ENCODE measurements at regions not wholly inside any gene's neighbourhood (a gene's known extent, or its start where the extent isn't known, plus 50 kb on each side); places are given as distances from the start of the nearest gene placed in this dataset.

DNA sequence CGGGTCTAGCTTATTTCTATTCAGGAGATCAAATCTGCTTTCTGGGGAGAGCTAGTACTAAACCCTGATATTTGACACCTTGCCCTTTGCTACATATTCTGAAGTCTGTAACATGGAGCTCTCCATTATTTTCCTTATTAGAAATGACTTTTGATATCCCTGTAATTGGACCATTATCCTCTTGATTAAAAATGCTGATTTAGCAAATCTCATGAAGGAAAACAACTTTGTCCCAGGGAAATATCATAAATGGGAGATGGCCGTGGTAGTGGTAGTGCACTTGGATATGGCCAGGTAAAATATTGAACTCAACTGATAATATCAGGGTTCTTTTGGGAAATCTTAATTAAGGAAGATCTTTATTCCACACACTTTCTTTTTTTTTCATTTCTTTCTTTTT is 326.5 kb downstream of the RPRM start:
- H3K4me3 ChIP-seq (replicated peaks in 1 of 3; ENCODE audit: insufficient read depth in 1 of 3, low read depth in 2 of 3, low read length in 3 of 3) = no peak overlapping the region
- in situ Hi-C loops (cut with HindIII; ENCODE audit: extremely low pct_ligation_motif_present, low pct_unique_long_range_greater_than_20kb) = loop anchor here (25.0 kb wide), 1 partner anchor 1235 kb away; no protein-coding TSS in a partner anchor
- no peak for FAIRE-seq

DNA sequence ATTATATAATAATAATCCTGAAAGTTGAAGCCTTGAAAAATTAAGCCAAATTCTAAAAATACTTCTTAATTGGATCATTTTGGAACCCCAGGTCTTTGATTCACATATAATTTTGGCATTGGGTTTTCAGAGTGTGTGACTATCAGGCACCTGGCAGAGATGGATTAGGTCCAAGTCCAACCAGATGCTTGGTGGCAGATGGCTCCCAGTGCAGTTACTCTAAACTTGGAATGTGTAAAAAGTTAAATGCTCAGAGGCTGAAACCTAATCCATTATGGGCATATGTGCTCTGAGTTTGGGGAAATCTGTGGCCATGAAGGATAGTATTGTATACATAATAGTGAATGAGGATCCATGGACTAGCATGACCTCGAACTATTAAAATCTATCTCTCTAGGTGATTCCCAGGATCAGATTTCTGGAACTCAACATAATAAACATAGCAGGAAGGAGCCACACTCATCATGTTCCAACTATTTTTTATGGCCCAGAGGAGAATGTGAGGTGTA is 333.0 kb downstream of the RPRM start:
- no peaks in the 10 kb centered on the region for H4K20me1 ChIP-seq (ENCODE audit: insufficient read depth, low read length)
- H3K27ac ChIP-seq (ENCODE audit: extremely low read length, insufficient read depth, low read length) = no peak overlapping the region
- intact Hi-C loops (cut with micrococcal nuclease; ENCODE audit: unreplicated experiment) (no loop called here), in situ Hi-C loops (cut with HindIII; ENCODE audit: extremely low pct_ligation_motif_present, low pct_unique_long_range_greater_than_20kb) (no loop called here)
- POLR2A ChIA-PET = no interaction called here
- TF ChIP-seq HIVEP1 (CRISPR knock-in tag; IDR thresholded peaks at IDR 0.05) (no peak), SRSF1 (optimal IDR thresholded peaks at IDR 0.05; ENCODE audit: low read depth, low read length) (no peak), ZNF232 (CRISPR knock-in tag; IDR thresholded peaks at IDR 0.05; ENCODE audit: borderline replicate concordance) (no peak), ZNF468 (CRISPR knock-in tag; IDR thresholded peaks at IDR 0.05) (no peak)
- H3K79me2 ChIP-seq (ENCODE audit: insufficient read depth, low read length) = no peaks in the 10 kb centered on the region
- BruUV-seq (replicated peaks) = no TSS peak
- WGBS (ENCODE audit: low lambda C conversion rate) = 0% methylated on average over 1 of the region's 1 CpG
- no peaks in the 10 kb centered on the region for H3K9me3 ChIP-seq (ENCODE audit: low read length)
- no peak overlapping the region for H3K9ac ChIP-seq (ENCODE audit: insufficient read depth, low read depth, low read length)
- H3K27me3 ChIP-seq (ENCODE audit: control insufficient read depth in 1 of 2, insufficient read depth in 2 of 2, low read length in 2 of 2) = no peaks in the 10 kb centered on the region
- no peak for DNase-seq (ENCODE audit: low spot score)
- CTCF ChIA-PET (ENCODE audit: low intra/inter-chr PET ratio, low total read pairs) = no interaction called here
- H3K36me3 ChIP-seq (replicated peaks in 1 of 2; ENCODE audit: control insufficient read depth in 1 of 2, insufficient read depth in 2 of 2, low read length in 2 of 2) = no peaks in the 10 kb centered on the region
- no peak overlapping the region for H3K4me2 ChIP-seq (ENCODE audit: low read depth, low read length)
- no peaks in the 10 kb centered on the region for H3K4me1 ChIP-seq (ENCODE audit: insufficient read depth, low read length)
- no peak for FAIRE-seq
- no peak overlapping the region for H3K4me3 ChIP-seq (replicated peaks in 1 of 3; ENCODE audit: insufficient read depth in 1 of 3, low read depth in 2 of 3, low read length in 3 of 3)
- H2AFZ ChIP-seq (ENCODE audit: low read length) = no peak overlapping the region
- ATAC-seq = no peak

More for the DNA sequence above, 326.5 kb downstream of the RPRM start:
- H3K27ac ChIP-seq (ENCODE audit: extremely low read length, insufficient read depth, low read length) = no peak overlapping the region
- ChIA-PET POLR2A (no interaction called here), CTCF (ENCODE audit: low intra/inter-chr PET ratio, low total read pairs) (no interaction called here)
- intact Hi-C loops (cut with micrococcal nuclease; ENCODE audit: unreplicated experiment) = no loop called here
- DNase-seq (ENCODE audit: low spot score) (no peak), ATAC-seq (no peak)
- no peaks in the 10 kb centered on the region for H4K20me1 ChIP-seq (ENCODE audit: insufficient read depth, low read length)
- no peak overlapping the region for H3K9ac ChIP-seq (ENCODE audit: insufficient read depth, low read depth, low read length)
- TF ChIP-seq RFXAP (CRISPR knock-in tag; IDR thresholded peaks at IDR 0.05; ENCODE audit: borderline replicate concordance) (no peak), MTA3 (CRISPR knock-in tag; IDR thresholded peaks at IDR 0.05) (no peak), MAFF (IDR thresholded peaks at IDR 0.05; ENCODE audit: low read depth, low read length) (peak; percentile 99), MAFK (conservative IDR thresholded peaks at IDR 0.05 in 1 of 2, IDR thresholded peaks at IDR 0.05 in 1 of 2; ENCODE audit: low read length in 2 of 2) (peak; percentile 99 to 100)
- TF ChIP-seq, protein P1, sequence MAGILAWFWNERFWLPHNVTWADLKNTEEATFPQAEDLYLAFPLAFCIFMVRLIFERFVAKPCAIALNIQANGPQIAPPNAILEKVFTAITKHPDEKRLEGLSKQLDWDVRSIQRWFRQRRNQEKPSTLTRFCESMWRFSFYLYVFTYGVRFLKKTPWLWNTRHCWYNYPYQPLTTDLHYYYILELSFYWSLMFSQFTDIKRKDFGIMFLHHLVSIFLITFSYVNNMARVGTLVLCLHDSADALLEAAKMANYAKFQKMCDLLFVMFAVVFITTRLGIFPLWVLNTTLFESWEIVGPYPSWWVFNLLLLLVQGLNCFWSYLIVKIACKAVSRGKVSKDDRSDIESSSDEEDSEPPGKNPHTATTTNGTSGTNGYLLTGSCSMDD (CRISPR knock-in tag; IDR thresholded peaks at IDR 0.05) = no peak
- no TSS peak for BruUV-seq (replicated peaks)
- 0 out of 2 replicates have a peak, but pooled peaks cover 5% of the 10 kb centered on the region for H3K9me3 ChIP-seq (ENCODE audit: low read length)
- H3K79me2 ChIP-seq (ENCODE audit: insufficient read depth, low read length) = no peaks in the 10 kb centered on the region
- no peaks in the 10 kb centered on the region for H3K27me3 ChIP-seq (ENCODE audit: control insufficient read depth in 1 of 2, insufficient read depth in 2 of 2, low read length in 2 of 2)
- no peak overlapping the region for H2AFZ ChIP-seq (ENCODE audit: low read length)
- H3K4me2 ChIP-seq (ENCODE audit: low read depth, low read length) = no peak overlapping the region
- no peaks in the 10 kb centered on the region for H3K4me1 ChIP-seq (ENCODE audit: insufficient read depth, low read length)
- no peaks in the 10 kb centered on the region for H3K36me3 ChIP-seq (replicated peaks in 1 of 2; ENCODE audit: control insufficient read depth in 1 of 2, insufficient read depth in 2 of 2, low read length in 2 of 2)
- WGBS (ENCODE audit: low lambda C conversion rate) = 13% methylated on average over 2 of the region's 2 CpGs

Measured in HepG2 (cell line).